HAP-1 (cell line): ENCODE measurements at regions not wholly inside any gene's neighbourhood (a gene's known extent, or its start where the extent isn't known, plus 50 kb on each side); places are given as distances from the start of the nearest gene placed in this dataset.
"Not testable (repeated sequence)": the region's sequence is repeated elsewhere in the genome, so short reads cannot be mapped to it uniquely, and the experiment has no call there.

ENCODE experiments used
- DNase-seq, 2 experiments: peaks; one replicate each; pipeline ENCODE4 v3.0.0-alpha.2; 2016 to 2020; ENCODE audit warnings: low spot score in 2 of 2
- H3K27me3 ChIP-seq: fragments of 250-450 bp; sonication (Bioruptor Pico); 2 replicates; pipeline ENCODE4 v1.5.1; 2020; ENCODE audit warnings: low read depth, mild to moderate bottlenecking, moderate library complexity
- H3K36me3 ChIP-seq: fragments of 250-450 bp; sonication (Bioruptor Pico); replicated peaks from 2 replicates; pipeline ENCODE4 v1.5.1; 2020; ENCODE audit warnings: mild to moderate bottlenecking
- H3K4me1 ChIP-seq: fragments of 250-450 bp; sonication (Bioruptor Pico); 2 replicates; pipeline ENCODE4 v1.5.1; 2020; ENCODE audit warnings: mild to moderate bottlenecking
- H3K4me3 ChIP-seq: fragments of 250-450 bp; sonication (Bioruptor Pico); 2 replicates; pipeline ENCODE4 v1.5.1; 2020; ENCODE audit warnings: mild to moderate bottlenecking, moderate library complexity
- H3K9me3 ChIP-seq: fragments of 250-450 bp; sonication (Bioruptor Pico); 2 replicates; pipeline ENCODE4 v1.5.1; 2020; ENCODE audit warnings: mild to moderate bottlenecking, moderate library complexity
- in situ Hi-C: fragments of 300-500 bp; cut with MboI; formaldehyde crosslinking; loops from 3 replicates; pipeline ENCODE4 v1.14.3; 2020; ENCODE audit warnings: low sequenced_read_pairs, inconsistent platforms, mixed read lengths

- no peak for DNase-seq
- in situ Hi-C loops: no loop called here
- no peaks in the 10 kb centered on the region for H3K27me3 ChIP-seq
- no peaks in the 10 kb centered on the region for H3K36me3 ChIP-seq
- no peak overlapping the region for H3K4me3 ChIP-seq
- H3K9me3 ChIP-seq: peaks cover 7% of the 10 kb centered on the region
- H3K4me1 ChIP-seq: no peaks in the 10 kb centered on the region
These were observed 65.7 kb upstream of the PKN2 start for GRCh38 chr1:88618331-88618730.

GRCh38 chr1:88623101-88623500 lies 61.0 kb upstream of the PKN2 start:
- in situ Hi-C loops, H3K4me1 ChIP-seq, H3K27me3 ChIP-seq, H3K36me3 ChIP-seq, H3K4me3 ChIP-seq, DNase-seq, H3K9me3 ChIP-seq: not testable (repeated sequence)
